HepG2 (cell line): ENCODE measurements at regions not wholly inside any gene's neighbourhood (a gene's known extent, or its start where the extent isn't known, plus 50 kb on each side); places are given as distances from the start of the nearest gene placed in this dataset.

Experiments
- ATAC-seq: fragments of 200-7000 bp; cut with Tn5 transposase; 3 replicates; pipeline ENCODE4 v1.9.1; 2020; ENCODE audit warnings: mild to moderate bottlenecking, moderate library complexity
- BruUV-seq: library from RNA; stranded (reverse); fragments of 400-500 nt; replicated peaks from 2 replicates; lab custom pipeline; 2021; lab: Mats Ljungman, UMichigan
- CTCF ChIA-PET: fragments of 300-600 bp; formaldehyde crosslinking; extraction: SDS; loops from one replicate; lab custom pipeline; 2021; ENCODE audit warnings: low total read pairs, inconsistent platforms, low intra/inter-chr PET ratio; lab: Yijun Ruan, JAX
- POLR2A ChIA-PET: fragments of 350-600 bp; sonication (Branson Sonifier 250); formaldehyde crosslinking; loops from one replicate; lab custom pipeline; 2020; ENCODE audit warnings: antibody characterized with exemption, inconsistent platforms; lab: Yijun Ruan, JAX
- DNase-seq: peaks from one replicate; pipeline ENCODE4 v3.0.0-alpha.2; 2015; ENCODE audit warnings: low spot score
- FAIRE-seq: peaks from 3 replicates; lab custom pipeline; 2011; peaks lifted over from hg19 to GRCh38; lab: Jason Lieb, UNC
- H2AFZ ChIP-seq: one replicate; pipeline ENCODE4 v1.6.1; 2011; ENCODE audit warnings: low read length, inconsistent platforms
- H3K27ac ChIP-seq: fragments of 300-600 bp; 3 replicates; pipeline ENCODE4 v1.8.0; 2011; ENCODE audit warnings: mixed run types, mild to moderate bottlenecking, mixed read lengths, low read length, inconsistent platforms; ENCODE audit not compliant: insufficient read depth; ENCODE audit errors: extremely low read length
- H3K27me3 ChIP-seq, 2 experiments: fragments of 200-600 bp in 1 of 2; 2 replicates in 1 of 2; 3 replicates in 1 of 2; pipeline versions ENCODE4 v1.6.0 to v1.8.0; 2011; ENCODE audit warnings: low read length in 2 of 2, mild to moderate bottlenecking in 2 of 2, moderate library complexity in 2 of 2, inconsistent platforms in 1 of 2; ENCODE audit not compliant: insufficient read depth in 2 of 2, control insufficient read depth in 1 of 2
- H3K36me3 ChIP-seq, 2 experiments: fragments of 200-600 bp in 1 of 2; replicated peaks in 1 of 2; 2 replicates in 1 of 2; 3 replicates in 1 of 2; pipeline versions ENCODE4 v1.5.1 to v1.8.0; 2011; ENCODE audit warnings: low read length in 2 of 2, inconsistent platforms in 1 of 2; ENCODE audit not compliant: insufficient read depth in 2 of 2, control insufficient read depth in 1 of 2
- H3K4me1 ChIP-seq: 2 replicates; pipeline ENCODE4 v1.5.1; 2012; ENCODE audit warnings: low read length, inconsistent platforms; ENCODE audit not compliant: insufficient read depth
- H3K4me2 ChIP-seq: 2 replicates; pipeline ENCODE4 v1.6.0; 2011; ENCODE audit warnings: low read depth, low read length, inconsistent platforms
- H3K4me3 ChIP-seq, 3 experiments: fragments of 200-600 bp in 1 of 3; sonication (generic), shearing (Covaris generic) in 1 of 3; replicated peaks in 1 of 3; 2 replicates each; pipeline ENCODE4 v1.5.1; 2011 to 2016; ENCODE audit warnings: low read length in 3 of 3, inconsistent platforms in 2 of 3, low read depth in 2 of 3, mild to moderate bottlenecking in 2 of 3, control low read depth in 1 of 3, mixed read lengths in 1 of 3; ENCODE audit not compliant: insufficient read depth in 1 of 3
- H3K79me2 ChIP-seq: one replicate; pipeline ENCODE4 v1.6.1; 2011; ENCODE audit warnings: low read length, inconsistent platforms; ENCODE audit not compliant: insufficient read depth
- H3K9ac ChIP-seq: 2 replicates; pipeline ENCODE4 v1.6.0; 2011; ENCODE audit warnings: mild to moderate bottlenecking, low read depth, low read length, inconsistent platforms; ENCODE audit not compliant: insufficient read depth
- H3K9me3 ChIP-seq: 2 replicates; pipeline ENCODE4 v1.5.1; 2012; ENCODE audit warnings: mild to moderate bottlenecking, low read length
- H4K20me1 ChIP-seq: 2 replicates; pipeline ENCODE4 v1.6.0; 2011; ENCODE audit warnings: inconsistent platforms, mild to moderate bottlenecking, low read length, moderate library complexity; ENCODE audit not compliant: insufficient read depth
- GPN1 ChIP-seq: sonication (generic); formaldehyde crosslinking; IDR thresholded peaks from 2 replicates; pipeline ENCODE4 v1.5.1; 2020; ENCODE audit warnings: missing genetic modification reagents, borderline replicate concordance
- GTF2F1 ChIP-seq: fragments of 150-350 bp; IDR thresholded peaks from 2 replicates; pipeline ENCODE4 v1.6.1; 2014; ENCODE audit warnings: low read length
- MTA3 ChIP-seq: sonication (generic); formaldehyde crosslinking; IDR thresholded peaks from 2 replicates; pipeline ENCODE4 v1.4.0; 2020; ENCODE audit warnings: missing genetic modification reagents
- RAD51 ChIP-seq: fragments of 450-650 bp; IDR thresholded peaks from 2 replicates; pipeline ENCODE4 v1.6.1; 2016; ENCODE audit warnings: borderline replicate concordance
- RCOR2 ChIP-seq: IDR thresholded peaks from 2 replicates; pipeline ENCODE4 v1.6.1; 2016; ENCODE audit warnings: missing biosample characterization, missing genetic modification reagents
- RERE ChIP-seq: IDR thresholded peaks from 2 replicates; pipeline ENCODE4 v1.6.1; 2016; ENCODE audit warnings: low read depth, missing genetic modification reagents, missing compliant biosample characterization
- ZNF441 ChIP-seq: sonication (generic); formaldehyde crosslinking; IDR thresholded peaks from 2 replicates; pipeline ENCODE4 v1.7.0; 2021; ENCODE audit warnings: missing genetic modification reagents, borderline replicate concordance
- ZNF607 ChIP-seq: sonication (generic); formaldehyde crosslinking; IDR thresholded peaks from 2 replicates; pipeline ENCODE4 v1.5.1; 2020; ENCODE audit warnings: missing genetic modification reagents, mild to moderate bottlenecking, borderline replicate concordance
- WGBS: methylation state at CpG from one replicate; pipeline ENCODE4 v1.1.6; 2017; ENCODE audit warnings: low lambda C conversion rate; 5-methylcytosine and 5-hydroxymethylcytosine counted together
- in situ Hi-C: cut with HindIII; loops from 2 replicates; pipeline ENCODE4 v1.10.0; 2017; ENCODE audit warnings: low pct_unique_long_range_greater_than_20kb; ENCODE audit not compliant: extremely low pct_ligation_motif_present
- intact Hi-C: fragments of 100-400 bp; cut with micrococcal nuclease; formaldehyde crosslinking; loops from one replicate; pipeline ENCODE4 v1.10.0; 2022; ENCODE audit not compliant: unreplicated experiment

- TF ChIP-seq RERE (CRISPR knock-in tag) (no peak), RCOR2 (CRISPR knock-in tag) (no peak), GTF2F1 (no peak), ZNF441 (no peak), ZNF607 (CRISPR knock-in tag) (no peak), GPN1 (no peak)
Observed at GRCh38 chr4:189162888-189163287, 777.8 kb upstream of the FRG1 start (continued).

- in situ Hi-C loops = no loop called here
- Histone ChIP-seq H4K20me1 (no peaks in the 10 kb centered on the region), H3K79me2 (no peaks in the 10 kb centered on the region), H3K9ac (no peak overlapping the region)
- intact Hi-C loops = no loop called here
- ATAC-seq = no peak
- POLR2A ChIA-PET = no interaction called here
- under 1% methylated on average over 5 of the region's 5 CpGs for WGBS
- TF ChIP-seq MTA3 (CRISPR knock-in tag) (no peak), RAD51 (peak; percentile 61; the same call in 1 of the 2 replicates)
- TF ChIP-seq, all 625 proteins: peak for 1
- no peak overlapping the region for H3K4me2 ChIP-seq
- DNase-seq = no peak
- H3K9me3 ChIP-seq = no peaks in the 10 kb centered on the region
- BruUV-seq = no TSS peak
- peaks cover 0 to 10% of the 10 kb centered on the region in 2 experiments; a peak in 1 of 5 replicates for H3K27me3 ChIP-seq
- no peak overlapping the region for H2AFZ ChIP-seq
- H3K4me1 ChIP-seq = no peaks in the 10 kb centered on the region
- no peaks in the 10 kb centered on the region for H3K36me3 ChIP-seq
- H3K27ac ChIP-seq = no peak overlapping the region
- H3K4me3 ChIP-seq = no peak overlapping the region
- FAIRE-seq = no peak
- CTCF ChIA-PET = no interaction called here
Observed at GRCh38 chr4:189176002-189176401, 764.7 kb upstream of the FRG1 start.
